ENCODE measurements at regions not wholly inside any gene's neighbourhood (a gene's known extent, or its start where the extent isn't known, plus 50 kb on each side); places are given as distances from the start of the nearest gene placed in this dataset.

GRCh38 chr4:85168234-85168834, 201.8 kb upstream of the WDFY3 start:
- Histone ChIP-seq H3K9me3 (replicated peaks; ENCODE audit: insufficient read depth, low read length) (no peaks in the 10 kb centered on the region), H3K4me1 (ENCODE audit: low read length) (no peaks in the 10 kb centered on the region), H3K4me3 (ENCODE audit: low read length) (no peak overlapping the region), H3K27ac (ENCODE audit: low read length) (no peak overlapping the region), H3K4me2 (ENCODE audit: low read depth, low read length) (no peak overlapping the region), H2AFZ (ENCODE audit: low read length) (no peak overlapping the region), H3K9me2 (replicated peaks; ENCODE audit: insufficient read depth, low read length) (no peaks in the 10 kb centered on the region), H3K9ac (ENCODE audit: low read length) (no peak overlapping the region), H4K20me1 (ENCODE audit: insufficient read depth, low read length) (no peaks in the 10 kb centered on the region), H3K36me3 (replicated peaks; ENCODE audit: insufficient read depth, low read length) (no peaks in the 10 kb centered on the region), H3K27me3 (replicated peaks; ENCODE audit: insufficient read depth, low read length) (no peaks in the 10 kb centered on the region), H3F3A (ENCODE audit: insufficient read depth, low read length) (no peaks in the 10 kb centered on the region), H3K79me2 (ENCODE audit: low read length) (no peaks in the 10 kb centered on the region)
- DNase-seq: no peak
- TF ChIP-seq EZH2 (optimal IDR thresholded peaks at IDR 0.05; ENCODE audit: low read depth, low read length) (no peak), EZH2phosphoT487 (IDR thresholded peaks at IDR 0.05; ENCODE audit: low read length) (no peak), CTCF (IDR thresholded peaks at IDR 0.05; ENCODE audit: low read length) (no peak)

GRCh38 chr4:85170241-85170640, 203.8 kb upstream of the WDFY3 start:
- Histone ChIP-seq H3K9me3 (replicated peaks; ENCODE audit: insufficient read depth, low read length) (no peaks in the 10 kb centered on the region), H2AFZ (ENCODE audit: low read length) (no peak overlapping the region), H3K27me3 (replicated peaks; ENCODE audit: insufficient read depth, low read length) (no peaks in the 10 kb centered on the region), H3K36me3 (replicated peaks; ENCODE audit: insufficient read depth, low read length) (no peaks in the 10 kb centered on the region), H3K4me1 (ENCODE audit: low read length) (no peaks in the 10 kb centered on the region), H3K4me2 (ENCODE audit: low read depth, low read length) (no peak overlapping the region), H3F3A (ENCODE audit: insufficient read depth, low read length) (no peaks in the 10 kb centered on the region), H3K9me2 (replicated peaks; ENCODE audit: insufficient read depth, low read length) (no peaks in the 10 kb centered on the region), H3K9ac (ENCODE audit: low read length) (no peak overlapping the region), H3K4me3 (ENCODE audit: low read length) (no peak overlapping the region), H4K20me1 (ENCODE audit: insufficient read depth, low read length) (no peaks in the 10 kb centered on the region), H3K79me2 (ENCODE audit: low read length) (no peaks in the 10 kb centered on the region), H3K27ac (ENCODE audit: low read length) (no peak overlapping the region)
- DNase-seq: no peak
- no peak for TF ChIP-seq EZH2phosphoT487 (IDR thresholded peaks at IDR 0.05; ENCODE audit: low read length)
- TF ChIP-seq EZH2 (optimal IDR thresholded peaks at IDR 0.05; ENCODE audit: low read depth, low read length): no peak
- no peak for TF ChIP-seq CTCF (IDR thresholded peaks at IDR 0.05; ENCODE audit: low read length)

- Histone ChIP-seq H3K27me3 (replicated peaks; ENCODE audit: insufficient read depth, low read length) (no peaks in the 10 kb centered on the region), H3K9me2 (replicated peaks; ENCODE audit: insufficient read depth, low read length) (no peaks in the 10 kb centered on the region), H3K9ac (ENCODE audit: low read length) (no peak overlapping the region), H4K20me1 (ENCODE audit: insufficient read depth, low read length) (no peaks in the 10 kb centered on the region), H3K4me3 (ENCODE audit: low read length) (no peak overlapping the region), H3K27ac (ENCODE audit: low read length) (no peak overlapping the region), H3K4me1 (ENCODE audit: low read length) (no peaks in the 10 kb centered on the region), H3K79me2 (ENCODE audit: low read length) (no peaks in the 10 kb centered on the region), H3K4me2 (ENCODE audit: low read depth, low read length) (no peak overlapping the region), H2AFZ (ENCODE audit: low read length) (no peak overlapping the region), H3K36me3 (replicated peaks; ENCODE audit: insufficient read depth, low read length) (no peaks in the 10 kb centered on the region), H3K9me3 (replicated peaks; ENCODE audit: insufficient read depth, low read length) (no peaks in the 10 kb centered on the region), H3F3A (ENCODE audit: insufficient read depth, low read length) (no peaks in the 10 kb centered on the region)
- no peak for TF ChIP-seq CTCF (IDR thresholded peaks at IDR 0.05; ENCODE audit: low read length)
- no peak for TF ChIP-seq EZH2phosphoT487 (IDR thresholded peaks at IDR 0.05; ENCODE audit: low read length)
- no peak for TF ChIP-seq EZH2 (optimal IDR thresholded peaks at IDR 0.05; ENCODE audit: low read depth, low read length)
- no peak for DNase-seq
Observed at GRCh38 chr4:85175190-85175589, 208.7 kb upstream of the WDFY3 start.
